HuH-7 (cell line): ENCODE measurements at regions not wholly inside any gene's neighbourhood (a gene's known extent, or its start where the extent isn't known, plus 50 kb on each side); places are given as distances from the start of the nearest gene placed in this dataset.
"Not testable (repeated sequence)": the region's sequence is repeated elsewhere in the genome, so short reads cannot be mapped to it uniquely, and the experiment has no call there.

ENCODE experiments used
- DNase-seq: peaks from one replicate; pipeline ENCODE4 v3.0.0; 2011; ENCODE audit warnings: low spot score

DNA sequence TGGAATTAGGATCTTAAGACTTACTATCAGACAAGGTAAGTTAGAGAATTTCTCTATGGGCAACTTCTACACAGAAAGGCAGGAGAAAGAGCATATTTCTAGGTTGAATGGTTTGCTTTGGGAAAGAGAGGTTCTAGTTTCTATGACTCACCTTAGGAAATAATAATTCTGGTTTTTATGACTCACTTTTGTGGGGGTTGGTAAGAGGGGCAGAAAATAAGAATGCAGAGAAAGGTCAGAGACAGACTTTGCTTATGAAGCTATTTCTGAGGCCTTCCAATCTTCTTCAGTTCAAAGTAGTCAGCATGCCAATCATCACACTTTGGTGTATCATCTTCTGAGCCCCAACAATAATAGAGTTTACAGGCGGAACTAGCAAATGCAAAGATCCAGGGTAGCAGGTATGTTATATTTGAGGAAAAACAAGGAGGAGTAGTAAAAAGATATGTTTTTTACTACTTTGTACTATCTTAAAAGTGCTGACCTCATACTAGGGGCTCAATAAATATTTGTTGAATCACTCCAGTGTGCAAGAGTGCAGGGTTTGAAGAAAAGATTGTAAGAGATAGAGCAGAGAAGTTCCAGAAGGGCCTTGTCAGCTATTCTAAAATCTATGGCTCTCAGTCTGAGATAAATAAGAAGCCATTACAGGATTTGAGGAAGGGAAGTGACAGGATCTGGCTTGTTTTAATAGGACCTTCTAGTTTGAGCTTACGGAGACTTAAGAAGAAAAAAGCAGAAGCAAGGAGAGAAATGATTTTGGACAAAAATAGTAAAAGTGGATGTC is 56.7 kb upstream of the LRFN5 start:
- DNase-seq = no peak

DNA sequence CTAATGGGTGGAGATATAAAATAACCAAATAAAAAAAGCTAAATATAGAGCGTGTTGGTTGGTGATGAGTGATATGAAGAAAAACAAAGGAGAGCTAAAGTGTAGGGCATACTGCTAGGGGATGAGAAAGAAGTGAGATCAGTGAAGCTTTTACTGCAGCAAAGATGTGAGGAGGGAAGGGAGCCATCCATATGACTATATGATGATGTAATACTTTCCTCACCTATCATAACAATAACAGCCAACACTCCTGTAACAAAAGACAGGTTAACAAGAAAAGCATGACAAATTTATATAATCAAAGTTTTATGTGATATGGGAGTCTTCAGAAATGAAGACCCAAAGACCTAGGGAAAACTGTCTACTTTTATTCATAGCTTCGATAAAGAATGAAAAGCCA is 57.4 kb upstream of the LRFN5 start:
- no peak for DNase-seq

DNA sequence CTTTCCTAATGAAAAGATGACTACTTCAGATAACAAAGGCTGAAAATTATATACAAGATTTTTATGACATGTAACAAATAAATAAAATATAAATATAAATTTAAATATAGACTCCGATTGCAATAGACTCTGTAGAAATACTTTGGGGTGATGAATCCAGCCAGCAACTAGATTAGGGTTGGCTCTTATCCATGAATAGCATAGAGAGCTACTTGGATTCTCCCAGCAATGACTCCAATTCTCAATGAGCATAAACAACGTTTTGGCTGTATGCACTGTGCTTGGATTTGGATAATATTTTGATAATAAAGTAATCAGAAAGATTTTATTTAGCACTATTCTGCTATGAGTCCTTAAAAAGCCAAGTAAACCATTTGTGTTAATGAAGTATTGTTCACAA is 58.0 kb upstream of the LRFN5 start:
- no peak for DNase-seq

DNA sequence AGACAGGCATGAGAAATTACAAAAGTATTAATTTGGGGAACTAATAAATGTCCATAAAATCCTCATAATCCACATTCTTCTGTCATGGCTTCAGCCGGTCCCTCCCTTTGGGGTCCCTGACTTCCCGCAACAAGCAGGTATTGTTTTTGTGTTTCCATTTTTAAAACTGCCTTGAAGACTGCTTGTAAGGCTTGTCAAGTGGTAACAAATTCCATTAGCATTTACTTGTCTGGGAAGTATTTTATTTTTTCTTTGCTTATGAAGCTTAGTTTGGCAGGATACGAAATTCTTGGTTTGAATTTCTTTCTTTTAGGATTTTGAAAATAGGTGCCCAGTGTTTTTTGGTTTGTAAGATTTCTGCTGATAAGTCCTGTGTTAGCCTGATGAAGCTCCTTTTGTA is 65.3 kb upstream of the LRFN5 start:
- DNase-seq = no peak

DNA sequence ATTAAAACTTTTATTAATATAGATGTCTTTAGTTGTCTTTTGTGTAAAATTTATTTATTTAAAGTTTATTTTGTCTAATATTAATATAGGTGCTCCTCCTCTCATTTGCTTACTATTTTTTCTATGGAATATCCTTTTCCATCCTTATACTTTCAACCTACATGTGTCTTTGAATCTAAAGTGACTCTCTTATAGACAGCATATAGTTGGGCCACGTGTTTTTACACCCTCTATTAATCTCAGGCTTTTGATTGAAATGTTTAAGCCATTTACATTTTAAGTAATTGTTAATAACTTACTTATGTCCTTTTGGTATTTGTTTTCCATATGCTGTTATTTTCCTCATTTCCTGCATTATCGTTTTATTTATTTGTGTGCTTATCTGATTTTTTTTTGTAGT is 74.4 kb upstream of the LRFN5 start:
- no peak for DNase-seq

DNA sequence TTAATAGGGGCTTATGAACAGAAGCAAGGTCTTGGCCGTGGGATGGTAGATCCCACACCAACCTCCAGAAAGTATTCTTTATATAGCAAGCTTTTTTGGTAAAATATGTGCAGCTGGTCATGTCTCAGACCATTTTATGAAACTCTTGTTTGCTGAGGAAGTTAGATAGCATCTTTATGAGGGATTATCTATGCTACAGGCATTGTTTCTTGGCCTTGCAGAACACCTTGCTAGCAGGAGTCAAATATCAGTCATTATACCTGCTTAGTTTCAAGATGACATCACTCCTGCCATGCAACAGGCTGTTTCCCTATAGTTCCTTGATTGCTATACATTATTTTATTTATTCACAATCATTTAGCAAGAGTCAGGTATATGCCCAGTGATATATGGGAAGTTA is 84.8 kb upstream of the LRFN5 start:
- no peak for DNase-seq

DNA sequence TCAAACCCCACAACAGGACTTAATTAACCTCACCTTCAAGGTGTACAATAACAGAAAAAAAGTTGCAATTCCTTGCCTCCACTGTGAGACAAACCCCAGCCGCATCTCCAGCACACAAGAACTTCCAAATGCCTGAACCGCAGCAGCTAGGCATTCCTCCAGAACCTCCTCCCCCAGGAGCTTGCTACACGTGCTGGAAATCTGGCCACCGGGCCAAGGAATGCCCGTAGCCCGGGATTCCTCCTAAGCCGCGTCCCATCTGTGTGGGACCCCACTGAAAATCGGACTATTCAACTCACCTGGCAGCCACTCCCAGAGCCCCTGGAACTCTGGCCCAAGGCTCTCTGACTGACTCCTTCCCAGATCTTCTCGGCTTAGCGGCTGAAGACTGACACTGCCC is 88.6 kb upstream of the LRFN5 start:
- DNase-seq = not testable (repeated sequence)

DNA sequence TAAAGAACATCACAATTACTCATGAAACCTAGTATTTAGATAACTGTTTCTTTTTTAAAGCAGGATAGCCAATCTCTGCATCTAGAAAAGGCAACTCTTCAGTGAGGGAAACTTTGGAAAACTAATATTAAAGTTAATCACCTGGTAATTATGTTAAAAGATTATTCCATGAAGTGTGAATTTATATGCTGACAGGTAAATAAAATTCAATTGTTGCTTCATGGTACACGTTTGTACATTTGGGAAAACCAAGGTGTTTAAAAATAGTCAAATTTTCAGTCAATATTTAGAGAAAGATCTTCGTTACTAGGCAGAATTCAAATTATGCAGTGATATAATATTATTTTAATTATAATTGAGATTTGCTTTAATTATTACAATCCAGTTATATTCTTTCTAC is 100.1 kb upstream of the LRFN5 start:
- no peak for DNase-seq

DNA sequence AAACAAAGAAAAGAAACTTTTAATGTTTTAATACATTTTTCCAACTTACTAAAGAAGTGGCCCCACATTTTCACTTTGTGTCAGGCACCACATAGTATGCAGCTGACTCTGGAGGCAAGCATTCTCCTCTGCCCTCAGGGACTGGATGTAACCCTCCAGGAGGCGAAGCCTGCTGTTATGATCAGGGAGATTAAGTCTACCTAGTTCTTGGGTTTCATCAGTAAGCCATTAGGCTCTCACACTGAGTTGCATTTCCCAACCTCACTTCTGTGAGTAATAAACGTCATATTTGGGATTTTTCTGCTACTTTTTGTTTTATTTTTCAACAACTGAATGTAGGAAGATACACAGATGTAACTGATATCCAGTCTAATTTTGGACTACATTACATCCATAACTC is 101.2 kb upstream of the LRFN5 start:
- DNase-seq = no peak

DNA sequence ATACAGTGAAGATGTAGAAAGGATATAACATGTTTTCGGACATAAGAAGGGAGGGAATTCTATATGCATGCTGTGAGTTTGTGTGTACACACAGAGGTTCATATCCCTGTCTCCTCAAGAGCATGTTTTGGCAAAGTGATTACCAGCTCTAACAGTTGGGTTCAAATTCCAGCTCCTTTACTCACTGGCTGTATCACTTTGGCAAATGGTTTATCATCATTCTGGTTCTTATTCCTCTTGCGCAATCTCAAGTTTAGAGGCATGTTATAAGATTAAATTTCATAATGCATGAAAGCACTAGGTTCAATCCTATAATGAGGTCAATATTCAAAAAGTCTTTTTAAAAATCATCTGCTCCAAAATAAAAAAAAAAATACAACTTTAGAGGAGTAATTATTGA is 107.7 kb upstream of the LRFN5 start:
- DNase-seq = no peak

DNA sequence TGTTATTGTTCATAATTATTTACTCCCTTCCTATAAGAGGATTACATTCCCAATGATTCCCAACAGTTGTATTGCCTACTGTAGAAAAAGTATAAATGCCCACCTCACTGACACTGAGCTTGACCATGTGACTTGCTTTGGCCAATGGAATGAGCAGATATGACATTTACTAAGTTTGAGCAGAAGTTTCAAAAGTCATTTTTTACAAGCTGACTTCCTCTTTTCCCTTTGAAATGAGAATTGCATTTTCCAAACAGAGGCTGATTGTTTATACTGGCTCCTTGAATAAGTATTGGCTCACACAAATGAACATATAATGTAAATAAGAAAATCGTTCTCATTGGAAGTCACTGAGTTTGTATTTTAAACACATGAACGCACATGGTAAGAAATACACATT is 116.4 kb upstream of the LRFN5 start:
- DNase-seq = no peak

DNA sequence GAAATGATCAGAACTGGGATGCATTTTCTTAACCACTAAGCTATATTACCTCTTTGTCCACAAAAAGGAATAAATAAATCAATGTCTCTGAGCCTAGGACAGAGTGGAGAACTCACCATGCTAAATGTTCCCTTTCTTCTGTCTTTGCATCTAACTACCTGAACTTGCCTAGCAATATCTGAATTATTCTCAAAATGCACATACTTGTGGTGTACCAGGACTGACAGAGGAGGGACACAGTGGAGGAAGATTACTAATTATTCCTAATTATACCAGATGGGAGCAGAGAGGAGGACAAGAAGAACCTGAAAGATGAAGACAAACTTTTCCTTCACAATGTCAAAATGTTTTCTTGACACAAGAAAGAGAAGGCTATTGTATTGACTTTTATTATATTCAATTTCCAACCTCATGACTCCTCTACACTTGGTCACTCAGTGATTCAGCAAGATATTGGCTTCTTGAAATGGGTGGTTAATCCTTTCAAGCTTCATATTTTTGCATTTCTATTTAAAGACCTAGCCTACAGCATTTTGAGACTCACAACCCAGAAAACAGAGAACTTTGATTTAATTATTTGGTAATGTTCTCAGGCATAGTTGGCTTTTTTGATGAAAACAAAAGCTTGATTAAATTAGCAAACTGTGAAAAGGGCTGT is 117.2 kb upstream of the LRFN5 start:
- no peak for DNase-seq

DNA sequence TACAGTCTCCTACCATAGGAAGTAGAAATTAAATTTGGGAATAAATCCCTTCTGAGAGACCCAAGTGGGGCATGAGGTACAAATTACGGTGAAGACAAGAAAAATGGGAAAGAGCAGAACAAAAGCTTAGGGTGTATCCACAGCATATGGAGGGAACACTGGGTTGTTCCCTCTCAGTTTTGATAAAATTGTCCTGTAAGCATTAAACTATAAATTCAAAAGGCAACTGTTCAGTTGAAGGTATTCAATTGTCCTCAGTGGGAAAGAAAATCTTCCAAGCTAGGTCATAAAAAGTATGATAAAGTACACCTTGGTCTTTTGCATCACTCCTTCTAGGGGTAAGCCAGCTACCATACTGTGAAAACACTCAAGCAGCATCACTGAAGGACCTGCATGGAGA is 118.3 kb upstream of the LRFN5 start:
- DNase-seq = no peak

DNA sequence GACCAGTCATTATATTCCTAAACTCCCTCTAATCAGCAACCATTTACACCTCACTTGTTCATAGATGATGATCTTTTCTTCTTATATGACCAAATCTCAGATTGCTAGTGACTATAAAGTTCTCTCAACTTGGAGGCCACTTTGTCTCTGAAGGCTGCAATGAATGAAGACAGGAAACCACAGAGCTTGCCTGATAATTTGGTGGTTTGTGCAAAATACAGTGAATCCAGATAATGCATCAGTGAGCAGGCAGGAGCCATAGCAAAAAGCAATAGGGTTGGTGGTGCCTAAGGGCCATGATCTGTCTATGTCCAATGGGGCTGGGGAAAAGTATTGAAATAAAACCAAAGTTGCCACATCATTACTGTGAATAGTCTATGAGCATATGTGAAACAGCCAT is 123.8 kb upstream of the LRFN5 start:
- no peak for DNase-seq

DNA sequence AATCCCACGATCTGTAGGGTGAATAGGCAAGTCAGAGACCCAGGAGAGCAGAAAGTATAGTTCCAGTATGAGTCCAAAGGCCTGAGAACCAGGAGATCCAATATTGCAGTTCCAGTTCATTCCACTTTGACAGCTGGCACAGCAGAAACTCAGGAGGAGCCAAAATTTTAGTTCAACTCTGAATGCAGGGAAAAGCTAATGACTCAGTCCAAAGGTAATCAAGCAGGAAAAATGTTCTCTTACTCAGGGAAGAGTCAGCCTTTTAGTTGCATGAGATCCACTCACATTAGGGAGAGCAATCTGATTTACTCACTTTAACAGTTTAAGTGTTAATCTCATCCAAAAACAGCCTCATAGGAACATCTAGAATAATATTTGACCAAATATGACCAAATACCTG is 130.2 kb upstream of the LRFN5 start:
- no peak for DNase-seq

DNA sequence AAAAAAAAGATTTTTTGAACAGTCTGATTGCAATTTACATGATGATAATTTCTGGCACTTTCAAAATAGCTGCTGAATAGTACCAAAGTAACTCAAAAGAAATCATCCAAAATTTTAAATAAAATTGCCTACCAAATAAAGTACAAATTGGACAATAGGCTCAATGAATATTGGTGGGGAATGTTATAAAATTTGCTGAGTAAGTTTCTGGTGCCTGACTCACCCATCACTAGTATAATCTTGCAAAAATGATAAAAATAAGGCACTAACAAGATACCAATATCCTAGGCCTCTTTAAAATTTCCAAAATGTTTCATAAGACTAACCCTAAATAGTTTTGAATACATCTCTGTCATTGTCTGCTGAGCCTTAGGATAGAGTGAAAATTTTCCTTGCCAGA is 145.3 kb upstream of the LRFN5 start:
- no peak for DNase-seq

DNA sequence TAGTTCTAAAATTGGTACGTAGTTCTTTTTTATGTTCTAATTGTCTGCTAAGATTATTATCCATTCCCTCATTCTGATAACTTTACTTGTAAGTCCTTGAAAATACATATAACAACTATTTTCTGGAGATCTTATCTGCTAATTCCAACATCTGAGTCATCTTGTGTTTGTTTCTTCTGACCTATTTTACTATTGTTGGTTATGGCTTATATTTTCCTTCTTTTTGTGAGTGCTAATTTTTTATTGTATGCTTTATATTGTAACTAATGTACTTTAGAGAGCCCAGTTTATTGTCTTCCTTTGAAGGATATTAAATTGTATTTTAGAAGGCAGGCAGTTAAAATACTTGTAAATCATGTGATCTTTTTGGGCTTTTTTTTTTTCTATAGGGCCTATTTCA is 149.3 kb upstream of the LRFN5 start:
- DNase-seq = no peak

DNA sequence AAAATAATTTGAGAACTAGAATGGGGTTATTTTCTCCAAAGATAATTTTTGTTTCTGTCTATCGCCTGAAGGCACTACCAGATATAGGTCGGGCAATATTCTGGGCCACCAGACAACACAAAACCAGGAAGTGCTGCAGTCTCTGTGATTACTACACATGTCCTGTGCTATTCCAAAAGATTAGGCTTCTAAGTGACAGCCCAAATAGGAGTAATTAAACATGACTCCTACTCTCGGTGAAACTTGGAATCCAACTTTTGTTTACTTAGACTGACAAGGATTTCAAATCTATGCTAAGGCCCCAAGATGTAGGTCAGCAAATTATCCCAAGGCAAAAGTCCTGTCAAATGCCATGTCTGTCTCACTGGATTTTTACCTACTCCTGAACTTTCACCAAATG is 157.6 kb upstream of the LRFN5 start:
- DNase-seq = no peak

DNA sequence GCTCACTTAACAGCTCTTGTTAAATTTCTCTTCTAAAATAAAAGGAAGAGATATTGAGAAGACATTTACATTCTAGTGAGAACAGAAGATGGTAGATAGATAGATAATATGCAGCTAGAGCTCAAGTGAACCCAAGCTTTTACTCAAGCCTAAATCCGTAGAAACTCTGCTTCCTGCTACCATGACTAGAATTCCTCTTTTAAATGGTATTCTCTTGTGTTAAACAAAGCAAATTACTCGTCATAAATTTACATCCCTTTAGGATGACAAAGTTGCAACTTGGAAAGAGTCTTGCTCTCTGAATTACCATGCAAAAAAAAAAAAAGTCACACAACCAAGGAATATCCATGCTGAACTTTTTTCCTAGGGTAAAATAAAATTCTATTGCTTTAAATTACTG is 160.7 kb upstream of the LRFN5 start:
- DNase-seq = no peak

DNA sequence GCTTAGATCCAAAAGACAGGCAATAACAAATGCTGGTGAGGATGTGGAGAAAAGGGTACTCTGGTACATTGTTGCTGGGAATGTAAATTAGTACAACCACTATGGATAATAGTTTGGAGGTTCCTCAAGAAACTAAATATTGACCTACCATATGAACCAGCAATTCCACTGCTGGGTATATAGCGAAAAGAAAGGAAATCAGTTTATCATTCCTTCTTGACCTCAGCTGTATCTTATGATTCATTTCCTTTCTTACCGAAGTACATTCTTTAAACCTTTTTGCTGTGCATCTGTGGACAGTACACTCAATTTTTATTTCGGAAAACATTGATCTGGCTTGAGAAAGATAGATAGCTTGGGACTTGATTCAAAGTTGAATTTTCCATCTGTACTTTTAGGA is 183.2 kb upstream of the LRFN5 start:
- no peak for DNase-seq

DNA sequence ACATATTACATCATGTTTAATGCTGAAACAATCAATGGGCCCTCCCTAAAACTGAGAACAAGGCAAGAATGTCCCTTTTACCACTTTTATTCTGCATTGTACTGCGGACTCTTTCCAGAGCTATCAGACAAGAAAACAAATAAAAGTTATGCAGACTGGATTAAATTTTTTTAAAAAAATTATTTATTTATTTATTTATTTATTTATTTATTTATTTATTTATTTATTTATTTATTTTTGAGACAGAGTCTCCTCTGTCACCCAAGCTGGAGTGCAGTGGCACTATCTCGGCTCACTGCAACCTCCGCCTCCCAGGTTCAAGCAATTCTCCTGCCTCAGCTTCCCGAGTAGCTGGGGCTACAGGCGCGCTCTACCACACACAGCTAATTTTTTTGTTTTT is 185.4 kb upstream of the LRFN5 start:
- DNase-seq = not testable (repeated sequence)

DNA sequence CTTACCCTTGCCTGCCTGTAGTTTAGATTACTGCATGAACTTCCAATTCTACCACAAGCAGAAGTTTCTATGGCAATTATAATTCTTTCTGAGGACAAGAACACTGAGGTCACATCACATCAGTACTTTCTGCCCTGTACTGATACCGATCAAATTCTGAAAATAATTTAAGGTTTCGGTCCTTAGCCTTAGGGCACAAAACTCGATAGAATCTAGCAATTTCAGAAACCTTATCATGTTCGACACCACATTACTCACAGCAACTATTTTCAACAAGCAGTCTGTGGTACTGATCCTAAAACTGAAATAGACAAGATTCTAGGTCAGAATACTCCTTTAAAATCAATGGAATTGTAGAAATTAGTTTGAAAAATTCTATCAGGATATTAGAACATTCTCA is 187.0 kb upstream of the LRFN5 start:
- DNase-seq = no peak

DNA sequence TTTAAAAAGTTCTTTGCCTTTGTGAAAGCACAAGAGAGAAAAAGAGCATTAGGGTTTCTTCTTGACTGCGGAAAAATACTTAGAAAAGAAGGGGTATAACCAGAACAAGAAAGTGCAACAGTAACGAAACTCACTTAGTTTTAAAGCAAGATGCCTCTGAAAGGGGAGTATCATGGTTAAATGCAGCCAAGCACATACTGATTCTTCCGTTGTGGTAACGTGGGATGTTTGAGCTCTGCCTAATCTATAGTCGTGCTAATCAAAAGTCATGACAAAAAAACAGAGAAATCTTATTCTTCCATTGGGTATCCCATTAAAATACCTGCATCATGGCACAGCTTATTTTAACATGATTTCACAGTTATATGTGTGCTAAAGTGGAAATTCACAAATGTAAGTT is 187.8 kb upstream of the LRFN5 start:
- no peak for DNase-seq

DNA sequence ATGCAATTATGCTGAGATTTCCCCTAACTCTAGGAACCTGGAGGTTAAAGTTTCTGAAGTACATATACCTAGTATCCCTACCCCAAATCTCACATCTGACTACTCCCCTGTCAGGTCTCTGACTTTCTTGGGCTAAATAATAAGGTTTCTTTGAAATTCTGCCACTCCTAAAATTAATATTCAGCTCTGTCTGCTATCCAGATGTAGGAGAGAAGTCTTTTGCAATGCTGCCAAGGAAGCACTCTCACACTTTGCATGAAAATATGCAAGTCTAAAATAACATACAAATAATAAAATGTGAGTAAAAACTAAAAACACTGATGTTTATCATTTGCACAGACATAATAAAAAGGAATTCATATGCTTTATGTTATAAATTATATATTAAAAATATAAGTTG is 196.9 kb upstream of the LRFN5 start:
- no peak for DNase-seq
